Inflammatory macrophage treated with lipopolysaccharide for 1 hour (primary cell): ENCODE measurements at regions not wholly inside any gene's neighbourhood (a gene's known extent, or its start where the extent isn't known, plus 50 kb on each side); places are given as distances from the start of the nearest gene placed in this dataset.

ENCODE experiments used
- DNase-seq, 2 donors: peaks; one replicate each; pipeline ENCODE4 v3.0.0-alpha.2; 2020 to 2022

DNA sequence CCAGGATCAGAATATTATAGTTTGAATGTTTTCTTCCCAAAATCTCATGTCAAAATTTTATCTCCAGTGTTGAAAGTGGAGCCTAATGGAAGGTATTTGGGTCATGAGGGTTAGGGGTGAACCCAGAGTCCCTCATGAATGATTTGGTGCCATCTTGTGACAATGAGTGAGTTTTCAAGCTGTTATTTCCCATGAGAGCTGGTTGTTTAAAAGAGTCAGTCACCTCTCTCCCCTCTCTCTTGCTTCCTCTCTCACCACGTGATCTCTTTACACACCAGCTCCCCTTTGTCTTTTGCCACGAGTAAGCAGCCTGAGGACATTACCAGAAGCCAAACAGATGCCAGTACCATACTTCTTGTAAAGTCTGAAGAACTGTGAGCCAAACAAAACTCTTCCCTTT, 561.6 kb downstream of the RERGL start:
- no peak for DNase-seq

DNA sequence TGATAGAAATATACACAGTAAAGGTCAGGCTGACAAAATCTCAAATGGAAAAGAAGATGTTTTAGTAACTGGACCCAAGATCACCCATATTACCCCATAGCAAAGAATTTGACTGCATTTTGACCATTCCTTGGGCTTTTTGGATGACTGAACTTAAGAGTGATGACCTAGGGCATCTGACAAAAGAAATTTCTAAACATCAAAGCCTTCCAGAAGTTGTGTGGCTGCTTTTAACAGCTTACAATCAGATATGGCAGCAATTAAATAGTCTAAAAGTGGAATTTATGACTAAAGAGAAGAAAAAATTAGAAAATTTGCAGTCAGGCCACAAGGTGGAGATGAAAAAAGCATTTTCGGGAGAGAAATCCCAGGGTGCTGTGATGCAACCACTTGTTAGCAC, 563.0 kb downstream of the RERGL start:
- DNase-seq = no peak

DNA sequence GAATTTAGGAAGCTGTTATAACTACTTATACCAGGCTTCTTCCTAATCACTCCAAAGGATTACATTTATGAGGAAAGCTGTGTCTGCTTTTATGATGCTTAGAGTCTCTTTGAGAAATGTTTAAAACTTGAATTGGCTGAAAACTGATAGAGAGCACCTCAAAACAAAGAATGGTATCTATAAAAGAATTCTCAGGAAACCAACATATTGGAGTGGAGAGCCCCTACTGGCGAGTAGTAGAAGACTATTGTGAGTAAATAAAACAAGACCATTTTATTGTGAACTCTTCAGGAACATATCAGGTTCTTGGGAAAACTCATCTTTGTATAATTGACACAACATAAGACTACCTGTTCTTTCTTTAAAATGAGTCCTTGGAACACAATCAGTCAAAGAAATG, 578.6 kb downstream of the RERGL start:
- DNase-seq = no peak

DNA sequence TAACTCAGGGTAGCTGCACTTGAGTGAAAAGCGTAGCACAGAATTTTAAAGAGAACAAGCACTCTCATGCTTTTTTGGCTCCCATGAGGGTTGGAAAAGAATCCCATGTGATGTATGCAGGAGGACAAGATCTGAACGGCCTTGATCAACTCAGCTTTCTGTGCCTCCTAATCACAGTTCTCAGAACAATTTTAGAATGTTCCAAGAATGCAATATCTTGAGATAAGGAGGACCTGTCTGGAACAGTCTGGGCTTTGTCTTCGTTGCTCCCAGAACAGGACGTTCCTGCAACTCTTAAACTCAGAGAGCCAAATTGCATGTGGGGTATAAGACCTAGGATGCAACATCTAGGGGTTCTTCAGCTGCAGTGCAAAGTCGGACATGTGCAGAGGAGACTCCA, 582.7 kb downstream of the RERGL start:
- no peak for DNase-seq

DNA sequence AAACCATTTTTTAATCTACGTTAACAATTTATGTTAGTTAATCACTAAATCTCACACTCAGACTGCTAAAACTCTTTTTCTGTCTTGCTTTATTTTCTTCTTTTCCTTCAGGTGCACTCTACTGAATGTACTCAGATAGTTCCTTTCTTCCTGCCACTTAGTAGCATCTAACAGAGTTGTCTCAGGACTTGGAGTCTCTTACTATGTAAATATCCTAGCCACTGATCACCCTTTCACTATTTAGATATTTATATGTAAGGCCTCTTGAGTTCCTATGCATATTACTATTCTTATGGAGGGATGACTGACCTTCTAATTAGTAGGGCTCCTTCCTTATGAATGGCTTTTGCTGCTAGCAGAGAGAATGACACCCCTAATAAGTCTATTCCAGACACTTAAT, 586.3 kb downstream of the RERGL start:
- no peak for DNase-seq

GRCh38 chr12:17489452-17489851, 600.5 kb downstream of the RERGL start:
- no peak for DNase-seq

DNA sequence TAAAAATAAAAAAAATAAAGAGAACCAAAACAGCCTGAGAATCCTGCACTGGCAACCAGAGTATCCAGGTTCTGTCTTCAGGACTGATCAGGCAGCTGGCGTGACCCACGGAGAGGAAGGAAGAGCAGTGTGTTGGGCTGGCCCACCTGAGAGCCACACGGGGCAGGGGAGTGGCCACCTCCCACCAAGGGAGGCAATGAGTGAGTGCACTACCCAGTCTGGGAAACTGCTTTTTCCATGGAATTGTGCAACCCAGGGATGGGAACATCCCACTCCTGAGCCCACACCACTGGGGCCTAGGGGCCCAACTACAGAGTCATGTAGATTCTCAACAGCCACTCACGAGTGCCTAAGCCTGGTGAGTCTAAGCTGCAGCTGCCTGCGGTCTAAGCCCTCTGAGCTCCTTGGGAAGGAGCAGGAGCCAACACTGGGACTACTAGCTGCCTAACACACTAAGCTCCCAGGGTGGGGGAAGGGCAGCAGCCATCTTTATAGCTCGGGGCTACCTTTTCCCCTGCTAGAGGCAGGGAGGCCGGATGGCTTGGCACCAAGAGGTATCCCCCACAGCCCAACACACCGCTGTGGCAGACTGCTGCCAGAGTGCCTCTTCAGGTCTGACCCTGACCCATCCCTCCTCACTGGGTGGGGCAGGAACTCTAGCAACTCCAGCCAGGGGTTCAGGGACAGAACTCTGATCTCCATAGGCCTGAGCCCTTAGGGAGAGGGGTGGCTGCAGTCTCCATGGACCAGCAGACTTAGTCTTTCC, 610.9 kb downstream of the RERGL start:
- no peak for DNase-seq

DNA sequence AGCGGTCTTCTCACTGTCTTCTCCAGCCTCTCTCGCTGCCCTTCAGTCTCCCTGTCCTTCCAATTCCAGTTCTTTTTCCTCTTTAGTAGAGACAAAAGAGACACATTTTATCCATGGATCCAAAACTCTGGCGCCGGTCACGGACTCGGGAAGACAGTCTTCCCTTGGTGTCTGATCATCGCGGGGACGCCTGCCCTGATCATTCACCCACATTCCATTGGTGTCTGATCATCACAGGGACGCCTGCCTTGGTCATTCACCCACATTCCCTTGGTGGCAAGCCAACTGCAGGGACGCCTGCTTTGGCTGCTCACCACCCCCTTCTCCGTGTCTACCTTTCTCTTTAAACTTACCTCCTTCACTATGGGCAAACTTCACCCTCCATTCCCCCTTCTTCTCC, 619.5 kb downstream of the RERGL start:
- no peak for DNase-seq

DNA sequence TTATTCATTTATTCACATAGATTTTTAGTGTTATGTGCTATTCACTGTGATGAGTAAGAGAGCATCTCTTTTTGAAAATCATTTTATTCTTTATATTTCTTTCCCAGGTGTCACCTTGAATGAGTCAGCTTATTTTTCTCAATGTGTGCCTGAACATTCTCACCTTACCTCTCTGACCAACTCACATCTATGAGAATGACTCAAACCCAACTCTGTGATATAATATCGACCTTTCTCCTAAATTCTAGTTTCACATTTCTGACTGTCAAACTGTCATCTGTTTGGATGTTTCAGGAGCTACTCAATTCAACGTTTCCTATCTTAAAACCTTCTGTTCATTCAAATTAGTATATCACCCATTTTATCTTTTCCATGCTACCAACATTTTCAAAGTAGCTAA, 630.8 kb downstream of the RERGL start:
- no peak for DNase-seq

- no peak for DNase-seq
These were observed 633.5 kb downstream of the RERGL start for GRCh38 chr12:17456486-17456885.

DNA sequence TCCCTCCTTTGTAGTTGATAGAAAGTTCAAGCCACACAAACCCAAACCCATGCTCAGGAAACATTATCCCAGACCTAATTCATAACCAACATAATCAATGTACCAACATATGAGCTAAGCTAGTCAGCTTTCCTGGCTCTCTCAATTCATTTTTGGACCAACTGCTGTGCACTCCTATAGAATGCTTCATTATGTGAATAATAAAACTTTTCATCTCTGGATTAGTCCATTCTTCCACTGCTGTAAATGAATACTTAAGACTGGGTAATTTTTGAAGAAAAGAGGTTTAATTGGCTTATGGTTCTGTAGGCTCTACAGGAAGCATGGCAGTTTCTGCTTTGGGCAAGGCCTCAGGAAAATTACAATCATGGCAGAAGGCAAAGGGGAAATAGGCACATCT, 651.9 kb downstream of the RERGL start:
- no peak for DNase-seq

- no peak for DNase-seq
These were observed 673.2 kb downstream of the RERGL start for GRCh38 chr12:17416748-17417147.

- DNase-seq = no peak
These were observed 675.4 kb downstream of the RERGL start for GRCh38 chr12:17414596-17414995.

GRCh38 chr12:17411662-17412061, 678.3 kb downstream of the RERGL start:
- no peak for DNase-seq

GRCh38 chr12:17388679-17389078, 701.3 kb downstream of the RERGL start:
- no peak for DNase-seq

GRCh38 chr12:17383321-17383720, 706.7 kb downstream of the RERGL start:
- no peak for DNase-seq

DNA sequence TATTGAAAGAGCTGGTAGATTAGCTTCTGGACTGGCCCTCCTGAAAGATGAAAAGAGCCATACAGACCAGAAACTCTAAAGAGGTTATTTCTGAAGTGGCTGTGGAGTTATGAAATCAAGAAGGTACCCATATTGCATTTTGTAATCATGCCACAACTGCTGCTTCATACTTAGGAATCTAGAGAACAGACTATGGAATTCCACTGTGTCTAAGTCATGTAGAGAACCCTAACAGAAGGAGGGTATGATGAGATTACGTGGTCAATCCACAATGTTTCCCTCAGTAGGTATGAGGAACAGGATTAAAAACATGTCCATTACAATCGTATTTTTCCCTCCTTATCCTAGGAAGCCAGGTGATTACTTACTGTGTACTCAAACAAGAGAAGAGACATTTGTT, 708.8 kb downstream of the RERGL start:
- no peak for DNase-seq

GRCh38 chr12:17372508-17372907, 717.5 kb downstream of the RERGL start:
- DNase-seq = no peak

DNA sequence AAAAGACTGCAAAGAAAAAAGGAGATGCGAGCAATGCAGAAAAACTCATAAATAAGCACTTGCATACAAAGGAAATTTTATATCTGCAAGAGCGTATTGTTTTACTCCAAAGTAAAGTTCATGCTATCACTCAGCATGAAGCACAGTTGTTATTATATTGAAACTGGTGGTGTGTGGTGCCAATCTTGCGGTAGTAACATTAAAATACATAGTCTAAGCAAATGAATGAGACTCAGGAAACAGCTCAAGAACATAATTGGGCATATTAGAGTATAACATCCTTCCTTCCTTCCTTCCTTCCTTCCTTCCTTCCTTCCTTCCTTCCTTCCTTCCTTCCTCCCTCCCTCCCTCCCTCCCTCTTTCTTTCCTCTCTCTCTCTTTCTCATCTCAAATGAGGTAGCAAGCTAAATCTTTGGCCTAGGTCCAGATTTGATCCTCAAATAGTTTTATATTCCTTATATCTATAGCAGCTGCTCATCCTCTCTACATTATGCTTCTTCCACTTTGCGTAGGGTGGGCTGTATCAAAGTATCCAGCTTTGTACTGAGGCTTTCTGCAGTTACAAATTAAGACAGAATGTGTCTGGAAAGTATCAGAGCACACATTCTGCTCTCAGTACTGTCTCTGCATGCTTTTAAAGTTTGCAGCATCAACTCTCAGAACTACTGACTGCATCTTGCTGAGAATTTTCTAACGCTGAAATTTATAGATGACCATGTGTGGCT, 718.3 kb downstream of the RERGL start:
- no peak for DNase-seq

DNA sequence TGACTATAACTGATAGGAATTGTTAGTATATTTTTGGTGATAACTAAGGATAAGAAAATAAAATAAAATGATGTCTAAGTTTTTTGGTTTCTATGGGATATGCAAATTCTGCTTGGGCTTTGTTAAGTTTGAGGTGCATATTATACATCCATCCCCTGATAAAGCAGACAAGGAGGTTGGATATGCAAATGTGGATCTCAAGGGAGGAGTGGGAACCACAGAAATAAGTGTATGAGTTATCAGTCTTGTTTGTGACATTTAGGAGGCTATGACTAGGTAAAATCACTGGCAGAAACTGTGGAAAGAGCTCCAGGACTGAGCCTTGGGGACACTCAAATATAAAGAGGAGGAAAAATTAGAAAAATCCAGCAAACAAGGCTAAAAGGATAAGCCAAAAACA, 719.4 kb downstream of the RERGL start:
- DNase-seq = no peak

DNA sequence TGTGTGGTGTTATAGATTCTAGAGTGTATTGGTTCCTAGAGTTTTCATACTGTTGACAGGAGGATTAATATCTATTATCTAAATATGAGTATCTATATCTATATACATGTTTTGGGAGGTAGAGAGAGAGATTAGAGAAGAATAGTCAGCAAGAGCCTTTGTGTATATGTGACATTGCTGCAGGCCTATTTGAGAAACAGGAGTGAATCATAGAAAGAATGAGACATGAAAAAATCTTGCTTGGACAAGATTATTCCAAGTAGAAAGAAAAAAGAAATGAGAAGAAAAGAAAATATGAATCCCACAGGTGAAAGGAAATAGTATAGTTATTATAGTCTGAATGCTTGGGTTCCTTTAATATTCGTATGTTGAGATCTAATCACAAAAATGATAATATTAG, 720.4 kb downstream of the RERGL start:
- no peak for DNase-seq

GRCh38 chr12:17361224-17361623, 728.8 kb downstream of the RERGL start:
- DNase-seq = no peak

GRCh38 chr12:17358835-17359234, 731.2 kb downstream of the RERGL start:
- no peak for DNase-seq

- DNase-seq = no peak
These were observed 732.6 kb downstream of the RERGL start for GRCh38 chr12:17357396-17357795.

GRCh38 chr12:17352164-17352563, 737.8 kb downstream of the RERGL start:
- no peak for DNase-seq
